OCI-LY3 (cell line): ENCODE measurements at regions not wholly inside any gene's neighbourhood (a gene's known extent, or its start where the extent isn't known, plus 50 kb on each side); places are given as distances from the start of the nearest gene placed in this dataset.

Experiments used
- CTCF ChIP-seq: fragments of 200-600, 300-600 bp; sonication (generic); IDR thresholded peaks from 2 replicates; pipeline ENCODE4 v1.5.1; 2014; ENCODE audit warnings: antibody characterized with exemption, low read length, low read depth
- EZH2phosphoT487 ChIP-seq: fragments of 200-600 bp; shearing (Covaris generic); IDR thresholded peaks from 2 replicates; pipeline ENCODE4 v1.6.1; 2018; ENCODE audit warnings: antibody characterized with exemption, mixed run types, low read depth

GRCh38 chr1:79981481-79981880 is 975.0 kb upstream of the ADGRL4 start:
- TF ChIP-seq CTCF = no peak
- no peak for TF ChIP-seq EZH2phosphoT487
